Loucy (cell line): ENCODE measurements at regions not wholly inside any gene's neighbourhood (a gene's known extent, or its start where the extent isn't known, plus 50 kb on each side); places are given as distances from the start of the nearest gene placed in this dataset.

ENCODE experiments used
- H2AFZ ChIP-seq: fragments of 200-600 bp; sonication (generic); 2 replicates; pipeline ENCODE4 v1.6.0; 2016; ENCODE audit warnings: antibody characterized with exemption, mild to moderate bottlenecking, low read length, moderate library complexity
- H3F3A ChIP-seq: fragments of 200-600 bp; 2 replicates; pipeline ENCODE4 v1.6.0; 2016; ENCODE audit warnings: antibody characterized with exemption, low read depth, mild to moderate bottlenecking
- H3K27me3 ChIP-seq: fragments of 200-600 bp; sonication (generic); 2 replicates; pipeline ENCODE4 v1.6.1; 2014; ENCODE audit warnings: low read length, mild to moderate bottlenecking; ENCODE audit not compliant: insufficient read depth, poor library complexity, severe bottlenecking
- H3K36me3 ChIP-seq: fragments of 200-600 bp; sonication (generic); 2 replicates; pipeline ENCODE4 v1.6.1; 2016; ENCODE audit warnings: low read length; ENCODE audit not compliant: insufficient read depth
- H3K4me1 ChIP-seq: fragments of 200-600 bp; sonication (generic); 2 replicates; pipeline ENCODE4 v1.5.1; 2014; ENCODE audit warnings: low read length, mild to moderate bottlenecking; ENCODE audit not compliant: insufficient read depth, poor library complexity, severe bottlenecking
- H3K4me2 ChIP-seq: fragments of 200-600 bp; sonication (generic); 2 replicates; pipeline ENCODE4 v1.6.0; 2014; ENCODE audit warnings: antibody characterized with exemption, low read length, low read depth, mild to moderate bottlenecking; ENCODE audit not compliant: poor library complexity, severe bottlenecking
- H3K4me3 ChIP-seq: fragments of 200-600 bp; sonication (generic); 2 replicates; pipeline ENCODE4 v1.5.1; 2014; ENCODE audit warnings: low read length, mild to moderate bottlenecking, mixed read lengths; ENCODE audit not compliant: poor library complexity, severe bottlenecking
- H3K79me2 ChIP-seq: fragments of 200-600 bp; sonication (generic); 2 replicates; pipeline ENCODE4 v1.6.1; 2014; ENCODE audit warnings: low read length; ENCODE audit not compliant: insufficient read depth
- H3K9ac ChIP-seq: fragments of 200-600 bp; sonication (generic); 2 replicates; pipeline ENCODE4 v1.6.0; 2014; ENCODE audit warnings: mild to moderate bottlenecking, low read depth, low read length, moderate library complexity; ENCODE audit not compliant: poor library complexity, severe bottlenecking
- H3K9me2 ChIP-seq: fragments of 200-600 bp; sonication (generic); replicated peaks from 2 replicates; pipeline ENCODE4 v1.6.1; 2016; ENCODE audit warnings: low read depth, low read length, mixed read lengths
- H3K9me3 ChIP-seq: fragments of 200-600 bp; sonication (generic); 2 replicates; pipeline ENCODE4 v1.6.1; 2014; ENCODE audit warnings: mild to moderate bottlenecking, antibody characterized with exemption, low read length, low read depth; ENCODE audit not compliant: insufficient read depth
- H4K20me1 ChIP-seq: fragments of 200-600 bp; sonication (generic); 2 replicates; pipeline ENCODE4 v1.6.0; 2014; ENCODE audit warnings: antibody characterized with exemption, low read length, mild to moderate bottlenecking; ENCODE audit not compliant: insufficient read depth, poor library complexity, severe bottlenecking
- CTCF ChIP-seq: fragments of 200-600 bp; sonication (generic); conservative IDR thresholded peaks from 2 replicates; pipeline ENCODE4 v1.5.1; 2014; ENCODE audit warnings: mild to moderate bottlenecking, antibody characterized with exemption, low read length
- EZH2phosphoT487 ChIP-seq: fragments of 200-600 bp; IDR thresholded peaks from 2 replicates; pipeline ENCODE4 v1.6.1; 2018; ENCODE audit warnings: antibody characterized with exemption, mild to moderate bottlenecking, moderate library complexity, borderline replicate concordance

GRCh38 chr10:18955061-18955460 is 93.5 kb upstream of the MALRD1 start:
- no peak overlapping the region for H2AFZ ChIP-seq
- H3K9me2 ChIP-seq: no peaks in the 10 kb centered on the region
- no peak overlapping the region for H3K9ac ChIP-seq
- H3K36me3 ChIP-seq: no peaks in the 10 kb centered on the region
- no peaks in the 10 kb centered on the region for H3K9me3 ChIP-seq
- no peaks in the 10 kb centered on the region for H3K4me1 ChIP-seq
- no peaks in the 10 kb centered on the region for H4K20me1 ChIP-seq
- TF ChIP-seq CTCF: no peak
- TF ChIP-seq EZH2phosphoT487: no peak
- no peak overlapping the region for H3K4me3 ChIP-seq
- no peaks in the 10 kb centered on the region for H3K79me2 ChIP-seq
- H3K27me3 ChIP-seq: no peaks in the 10 kb centered on the region
- H3K4me2 ChIP-seq: no peak overlapping the region
- H3F3A ChIP-seq: no peaks in the 10 kb centered on the region

- Histone ChIP-seq H3K4me1 (no peaks in the 10 kb centered on the region), H2AFZ (no peak overlapping the region), H4K20me1 (no peaks in the 10 kb centered on the region), H3K9me2 (no peaks in the 10 kb centered on the region), H3K4me3 (no peak overlapping the region), H3K27me3 (no peaks in the 10 kb centered on the region), H3K36me3 (no peaks in the 10 kb centered on the region), H3K9ac (no peak overlapping the region), H3K4me2 (no peak overlapping the region), H3F3A (no peaks in the 10 kb centered on the region), H3K79me2 (no peaks in the 10 kb centered on the region), H3K9me3 (no peaks in the 10 kb centered on the region)
- TF ChIP-seq EZH2phosphoT487: no peak
- no peak for TF ChIP-seq CTCF
Observed at GRCh38 chr10:18959369-18959768, 89.2 kb upstream of the MALRD1 start.

GRCh38 chr10:18960466-18961079 is 88.0 kb upstream of the MALRD1 start:
- Histone ChIP-seq H3K9ac (no peak overlapping the region), H4K20me1 (no peaks in the 10 kb centered on the region), H3F3A (no peaks in the 10 kb centered on the region), H3K4me3 (no peak overlapping the region), H3K4me2 (no peak overlapping the region), H3K79me2 (no peaks in the 10 kb centered on the region), H3K9me3 (no peaks in the 10 kb centered on the region), H3K36me3 (no peaks in the 10 kb centered on the region), H3K4me1 (no peaks in the 10 kb centered on the region), H3K9me2 (no peaks in the 10 kb centered on the region), H3K27me3 (no peaks in the 10 kb centered on the region), H2AFZ (no peak overlapping the region)
- no peak for TF ChIP-seq EZH2phosphoT487
- TF ChIP-seq CTCF: no peak
